OCI-LY3 (cell line): ENCODE measurements at regions not wholly inside any gene's neighbourhood (a gene's known extent, or its start where the extent isn't known, plus 50 kb on each side); places are given as distances from the start of the nearest gene placed in this dataset.

ENCODE experiments used
- H2AFZ ChIP-seq: fragments of 200-600, 300-600 bp; shearing (Covaris generic); 2 replicates; pipeline ENCODE4 v1.6.0; 2014; ENCODE audit warnings: antibody characterized with exemption, low read depth, low read length
- H3K27ac ChIP-seq: fragments of 200-600, 300-600 bp; sonication (generic); 2 replicates; pipeline ENCODE4 v1.5.1; 2014; ENCODE audit warnings: mild to moderate bottlenecking, low read length, moderate library complexity, mixed read lengths
- H3K27me3 ChIP-seq: fragments of 200-600, 300-600 bp; sonication (generic); 2 replicates; pipeline ENCODE4 v1.6.1; 2014; ENCODE audit warnings: low read depth, low read length, mixed read lengths
- H3K36me3 ChIP-seq: fragments of 200-600, 300-600 bp; sonication (generic); replicated peaks from 2 replicates; pipeline ENCODE3; 2014; ENCODE audit warnings: low read depth, low read length, mixed read lengths
- H3K4me1 ChIP-seq: fragments of 300-600, 200-600 bp; sonication (generic); 2 replicates; pipeline ENCODE4 v1.6.1; 2014; ENCODE audit warnings: low read length, mixed read lengths
- H3K4me2 ChIP-seq: fragments of 200-600, 300-600 bp; sonication (generic); 2 replicates; pipeline ENCODE4 v1.6.1; 2014; ENCODE audit warnings: low read length, mixed read lengths
- H3K4me3 ChIP-seq: fragments of 300-600, 200-600 bp; sonication (generic); 2 replicates; pipeline ENCODE4 v1.5.1; 2014; ENCODE audit warnings: antibody characterized with exemption, mild to moderate bottlenecking, low read length, moderate library complexity
- H3K79me2 ChIP-seq: fragments of 300-600, 200-600 bp; shearing (Covaris generic); 2 replicates; pipeline ENCODE4 v1.6.1; 2014; ENCODE audit warnings: mild to moderate bottlenecking, low read length, mixed read lengths
- H3K9ac ChIP-seq: fragments of 300-600, 200-600 bp; shearing (Covaris generic); 2 replicates; pipeline ENCODE4 v1.6.0; 2014; ENCODE audit warnings: mild to moderate bottlenecking, low read length, moderate library complexity
- H3K9me3 ChIP-seq: fragments of 200-600, 300-600 bp; shearing (Covaris generic); 2 replicates; pipeline ENCODE4 v1.6.1; 2014; ENCODE audit warnings: low read length, mixed read lengths; ENCODE audit not compliant: insufficient read depth
- H4K20me1 ChIP-seq: fragments of 200-600, 300-600 bp; sonication (generic); 2 replicates; pipeline ENCODE4 v1.6.1; 2016; ENCODE audit warnings: low read length, mixed read lengths; ENCODE audit not compliant: insufficient read depth
- CTCF ChIP-seq: fragments of 200-600, 300-600 bp; sonication (generic); IDR thresholded peaks from 2 replicates; pipeline ENCODE4 v1.5.1; 2014; ENCODE audit warnings: antibody characterized with exemption, low read length, low read depth
- EZH2phosphoT487 ChIP-seq: fragments of 200-600 bp; shearing (Covaris generic); IDR thresholded peaks from 2 replicates; pipeline ENCODE4 v1.6.1; 2018; ENCODE audit warnings: antibody characterized with exemption, mixed run types, low read depth

GRCh38 chr9:107169796-107170195 lies 113.3 kb upstream of the RAD23B start:
- Histone ChIP-seq H3K9me3 (no peaks in the 10 kb centered on the region), H4K20me1 (no peaks in the 10 kb centered on the region; the same call in 1 of the 2 replicates), H3K27ac (no peak overlapping the region), H2AFZ (no peak overlapping the region), H3K9ac (no peak overlapping the region), H3K4me1 (peaks cover 26% of the 10 kb centered on the region), H3K36me3 (no peaks in the 10 kb centered on the region), H3K4me2 (no peak overlapping the region), H3K4me3 (no peak overlapping the region), H3K27me3 (peaks cover 2% of the 10 kb centered on the region), H3K79me2 (no peaks in the 10 kb centered on the region)
- TF ChIP-seq EZH2phosphoT487: no peak
- no peak for TF ChIP-seq CTCF

GRCh38 chr9:107170801-107171200 lies 112.3 kb upstream of the RAD23B start:
- H3K4me3 ChIP-seq: no peak overlapping the region

GRCh38 chr9:107172160-107172978 lies 110.7 kb upstream of the RAD23B start:
- Histone ChIP-seq H4K20me1 (no peaks in the 10 kb centered on the region; the same call in 1 of the 2 replicates), H3K4me2 (peak overlapping the region; percentile 70), H3K27ac (peak overlapping the region; percentile 9; the same call in 1 of the 2 replicates), H3K9ac (no peak overlapping the region), H2AFZ (no peak overlapping the region), H3K36me3 (no peaks in the 10 kb centered on the region), H3K27me3 (peaks cover 7% of the 10 kb centered on the region; the same call in 1 of the 2 replicates), H3K4me1 (peaks cover 30% of the 10 kb centered on the region), H3K4me3 (peak overlapping the region; percentile 37), H3K79me2 (no peaks in the 10 kb centered on the region), H3K9me3 (no peaks in the 10 kb centered on the region)
- TF ChIP-seq EZH2phosphoT487: no peak
- peak; percentile 93 for TF ChIP-seq CTCF

More at GRCh38 chr9:107170801-107171200, 112.3 kb upstream of the RAD23B start:
- peaks cover 4% of the 10 kb centered on the region; the same call in 1 of the 2 replicates for H3K27me3 ChIP-seq
- no peaks in the 10 kb centered on the region for H3K79me2 ChIP-seq
- no peaks in the 10 kb centered on the region for H3K9me3 ChIP-seq
- peaks cover 26% of the 10 kb centered on the region for H3K4me1 ChIP-seq
- no peak overlapping the region for H3K9ac ChIP-seq
- H3K4me2 ChIP-seq: no peak overlapping the region
- H3K27ac ChIP-seq: no peak overlapping the region
- TF ChIP-seq EZH2phosphoT487 (no peak), CTCF (no peak)
- H3K36me3 ChIP-seq: no peaks in the 10 kb centered on the region
- H2AFZ ChIP-seq: no peak overlapping the region
- H4K20me1 ChIP-seq: no peaks in the 10 kb centered on the region; the same call in 1 of the 2 replicates

GRCh38 chr9:107172979-107173347 lies 110.1 kb upstream of the RAD23B start:
- peak overlapping the region; percentile 37 for H3K4me3 ChIP-seq
- H3K79me2 ChIP-seq: no peaks in the 10 kb centered on the region
- H3K4me1 ChIP-seq: peaks cover 36% of the 10 kb centered on the region
- no peaks in the 10 kb centered on the region; the same call in 1 of the 2 replicates for H4K20me1 ChIP-seq
- no peak overlapping the region for H3K9ac ChIP-seq
- no peaks in the 10 kb centered on the region for H3K36me3 ChIP-seq
- no peaks in the 10 kb centered on the region for H3K9me3 ChIP-seq
- 0 out of 2 replicates have a peak overlapping the region, but pooled peaks have one; percentile 9 for H3K27ac ChIP-seq
- TF ChIP-seq EZH2phosphoT487 (no peak), CTCF (no peak)
- H2AFZ ChIP-seq: no peak overlapping the region
- peak overlapping the region; percentile 70 for H3K4me2 ChIP-seq
- peaks cover 7% of the 10 kb centered on the region for H3K27me3 ChIP-seq
